H4 (cell line): ENCODE measurements at regions not wholly inside any gene's neighbourhood (a gene's known extent, or its start where the extent isn't known, plus 50 kb on each side); places are given as distances from the start of the nearest gene placed in this dataset.
A peak's percentile ranks its signal among the peaks of the same experiment; 100 is the strongest.
"Not testable (repeated sequence)": the region's sequence is repeated elsewhere in the genome, so short reads cannot be mapped to it uniquely, and the experiment has no call there.

Source experiments
- DNase-seq: peaks from one replicate; pipeline ENCODE4 v3.0.0-alpha.2; 2015; ENCODE audit warnings: low spot score

DNA sequence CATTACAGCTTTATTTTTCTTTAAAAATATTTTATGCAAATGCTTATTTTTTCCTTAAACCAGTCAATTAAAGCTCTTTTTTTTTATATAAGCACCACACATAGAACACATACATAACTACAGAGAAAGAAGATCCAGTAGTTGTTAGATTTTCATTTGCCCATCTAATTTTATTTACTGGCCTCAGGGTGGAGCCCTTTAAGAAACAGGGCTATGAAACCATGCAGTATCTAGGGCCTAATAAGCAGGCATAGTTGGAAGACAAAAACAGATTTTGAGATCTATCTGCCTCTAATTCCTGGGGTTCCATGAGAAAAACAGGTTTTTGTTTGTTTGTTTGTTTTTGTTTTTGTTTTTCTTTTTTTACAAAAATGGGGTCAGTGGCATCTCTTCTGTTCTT is 120.6 kb downstream of the BCHE start:
- DNase-seq = no peak

DNA sequence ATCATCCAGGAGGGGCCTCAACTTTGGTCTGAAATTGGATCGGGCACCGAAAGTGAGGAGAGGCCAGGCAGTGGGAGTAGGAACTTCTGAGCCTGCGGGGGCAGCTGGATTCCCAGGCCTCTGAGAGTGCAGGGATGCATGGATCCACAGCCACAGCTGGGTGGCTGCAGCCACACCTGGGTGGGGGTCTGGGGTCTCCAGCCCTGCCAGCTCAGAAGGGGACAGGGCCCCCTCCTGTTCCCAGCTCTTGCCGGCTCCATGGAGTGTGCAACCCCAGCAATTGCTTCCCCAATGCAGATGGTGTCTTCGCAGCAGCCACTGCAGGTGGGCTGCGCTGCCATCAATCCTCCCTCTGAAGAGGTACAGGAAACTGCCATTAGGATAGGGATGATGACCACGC is 123.7 kb downstream of the BCHE start:
- no peak for DNase-seq

DNA sequence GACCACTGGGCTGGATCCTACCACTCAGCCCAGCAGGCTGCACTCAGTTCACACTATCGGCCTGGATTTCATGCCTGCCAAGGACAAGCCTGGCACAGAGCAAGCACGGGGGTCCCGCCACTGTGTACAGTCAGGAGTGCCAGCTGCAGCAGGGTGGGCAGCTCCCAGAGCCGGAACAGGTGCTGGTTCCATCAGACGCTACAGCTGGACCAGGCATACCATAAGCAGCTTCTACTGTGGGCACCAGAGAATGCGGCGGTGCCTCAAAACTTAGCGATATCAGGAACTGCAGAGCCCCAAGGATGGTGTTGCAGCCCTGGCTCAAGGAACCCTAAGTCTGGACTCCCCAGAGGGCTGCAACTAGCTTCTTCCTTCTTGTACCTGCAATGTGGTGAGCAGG is 124.8 kb downstream of the BCHE start:
- no peak for DNase-seq

DNA sequence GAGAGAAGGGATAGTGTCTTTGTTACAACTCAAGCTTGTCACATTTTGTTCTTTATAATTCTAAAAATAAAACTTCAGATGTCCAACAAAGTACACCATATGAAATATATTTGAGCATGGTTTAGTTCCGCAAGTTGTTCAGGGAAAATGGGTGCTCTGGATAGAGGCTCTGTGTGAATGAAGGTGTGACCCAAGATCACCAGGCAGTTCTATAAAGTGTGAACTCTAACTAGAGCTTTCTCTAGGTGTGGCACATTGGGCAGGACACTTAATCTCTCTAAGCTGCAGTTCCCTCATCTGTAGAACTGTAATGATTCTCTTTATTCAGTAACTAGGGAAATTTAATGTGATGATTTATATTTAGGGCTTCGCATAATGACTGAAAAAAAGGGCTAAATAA is 139.3 kb downstream of the BCHE start:
- DNase-seq = no peak

DNA sequence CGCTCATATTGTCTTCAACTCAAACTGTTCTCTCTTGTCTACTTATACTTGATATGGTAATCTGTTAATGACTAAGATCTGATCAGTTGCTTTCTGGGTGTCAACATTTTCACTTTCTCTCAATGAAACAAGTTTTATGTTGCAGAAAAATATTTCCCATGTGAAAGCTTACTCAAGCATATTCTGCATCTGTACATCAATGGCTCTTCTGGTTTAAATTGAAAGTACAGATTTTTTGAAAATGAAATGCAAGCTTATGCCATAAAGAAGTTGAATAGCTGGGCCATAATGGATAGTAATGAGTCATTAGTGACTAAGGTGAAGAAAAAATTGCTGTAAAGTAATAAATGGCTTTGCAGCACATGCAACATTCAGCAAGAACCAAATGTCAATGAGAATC is 140.7 kb downstream of the BCHE start:
- DNase-seq = no peak

DNA sequence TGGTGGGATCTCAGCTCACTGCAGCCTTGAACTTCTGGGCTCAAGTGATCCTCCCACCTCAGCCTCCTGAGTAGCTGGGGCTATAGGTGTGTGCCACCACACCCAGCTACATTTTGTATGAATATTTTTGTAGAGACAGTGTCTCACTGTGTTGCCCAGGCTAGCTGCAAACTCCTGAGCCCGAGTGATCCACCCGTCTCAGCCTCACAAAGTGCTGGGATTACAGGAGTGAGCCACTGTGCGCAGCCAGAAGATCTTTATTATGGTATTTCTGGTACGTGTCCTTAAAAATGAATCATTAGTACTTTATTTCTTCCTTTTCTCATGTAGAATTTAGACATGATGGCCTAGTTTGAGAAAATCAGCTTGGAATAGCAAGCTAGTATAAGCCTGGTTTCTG is 153.3 kb downstream of the BCHE start:
- DNase-seq = no peak

DNA sequence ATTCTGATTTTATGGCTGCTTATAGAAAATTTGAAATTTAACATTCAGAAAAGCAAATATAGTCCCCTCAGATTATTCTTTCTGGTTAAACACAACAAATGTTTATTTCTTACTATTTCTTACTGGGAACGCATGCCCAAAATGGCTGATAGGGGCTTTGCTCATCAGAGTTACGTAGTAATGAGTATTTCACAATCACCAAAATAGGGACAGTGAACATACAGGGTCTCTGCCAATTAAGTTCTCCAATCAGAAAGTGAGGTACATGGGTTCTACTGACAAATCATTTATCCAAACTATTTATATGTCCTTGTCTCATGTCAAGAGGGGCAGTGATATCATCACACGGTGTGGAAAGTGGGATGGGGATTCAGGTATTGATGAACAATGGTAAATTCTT is 154.5 kb downstream of the BCHE start:
- no peak for DNase-seq

DNA sequence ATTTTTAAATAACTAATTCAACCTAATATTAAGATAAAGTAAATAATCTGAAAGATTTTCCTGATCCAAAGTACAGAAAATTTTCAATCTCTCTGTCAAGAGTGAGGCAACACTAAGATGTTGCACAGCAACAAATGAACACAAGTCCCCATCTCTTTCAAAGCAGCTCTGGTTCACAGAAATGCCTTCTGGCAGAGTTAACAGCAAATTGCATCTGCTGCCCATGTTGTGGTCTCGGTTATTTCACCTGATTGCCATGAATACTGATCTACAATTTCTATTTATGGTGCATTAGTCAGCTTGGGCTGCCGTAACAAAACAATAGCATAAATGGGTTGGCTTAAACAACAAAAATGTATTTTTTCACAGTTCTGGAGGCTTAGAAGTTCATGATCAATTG is 167.3 kb downstream of the BCHE start:
- DNase-seq = peak; percentile 43

DNA sequence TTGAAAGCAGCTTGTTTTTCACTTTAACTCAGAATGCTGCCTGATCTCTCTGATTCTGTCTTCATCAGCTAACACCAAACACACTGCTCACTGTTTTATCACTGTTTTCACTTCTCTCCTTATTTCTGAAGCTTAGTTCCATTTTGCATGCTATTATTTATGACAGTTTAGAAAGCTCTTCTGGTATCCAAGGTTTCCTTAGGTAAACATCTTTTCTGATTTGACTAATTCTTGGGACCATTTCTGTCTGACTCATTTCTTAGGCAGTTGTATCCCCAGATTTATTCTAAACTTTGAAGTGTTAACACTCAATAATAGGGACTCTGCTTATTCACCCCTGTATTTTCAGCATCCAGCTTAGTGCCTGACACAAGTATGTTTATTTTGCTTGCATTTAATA is 167.7 kb downstream of the BCHE start:
- DNase-seq = no peak

DNA sequence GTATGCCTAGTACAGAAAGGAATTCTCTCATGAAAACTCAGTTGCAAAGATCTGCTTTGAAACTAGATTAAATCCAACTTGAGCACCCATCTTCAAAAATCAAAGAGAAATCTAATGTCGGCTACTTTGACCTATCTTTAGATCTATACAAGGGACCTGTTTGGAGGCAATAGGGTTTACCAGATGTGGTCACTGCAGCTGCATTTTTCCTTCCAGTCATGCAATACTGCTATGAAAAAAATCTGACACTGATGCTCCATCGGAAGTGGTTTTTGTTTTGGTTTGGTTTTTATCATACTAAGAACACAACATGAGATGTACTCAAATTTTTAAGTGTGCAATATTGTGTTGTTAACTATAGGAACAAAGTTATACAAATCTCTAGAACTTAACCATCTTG is 169.5 kb downstream of the BCHE start:
- DNase-seq = no peak

DNA sequence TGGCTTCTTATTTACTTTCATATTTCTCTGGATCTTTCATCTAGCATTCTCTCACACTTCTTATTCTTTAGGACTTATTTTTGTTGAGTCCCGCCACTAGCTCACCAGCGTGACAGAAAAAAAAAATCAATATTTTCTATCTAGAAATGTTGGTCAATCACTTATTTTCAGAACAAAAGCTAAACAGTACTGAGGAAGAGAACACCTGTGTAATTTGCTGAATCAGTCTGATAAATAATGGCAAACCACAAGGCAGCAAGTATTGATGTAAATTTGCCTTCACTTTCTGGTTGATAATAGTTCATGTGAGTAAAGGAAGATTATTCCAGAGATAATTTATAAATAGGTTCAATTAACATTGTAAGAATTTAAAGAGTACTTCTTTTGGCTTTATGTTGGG is 179.2 kb downstream of the BCHE start:
- no peak for DNase-seq

DNA sequence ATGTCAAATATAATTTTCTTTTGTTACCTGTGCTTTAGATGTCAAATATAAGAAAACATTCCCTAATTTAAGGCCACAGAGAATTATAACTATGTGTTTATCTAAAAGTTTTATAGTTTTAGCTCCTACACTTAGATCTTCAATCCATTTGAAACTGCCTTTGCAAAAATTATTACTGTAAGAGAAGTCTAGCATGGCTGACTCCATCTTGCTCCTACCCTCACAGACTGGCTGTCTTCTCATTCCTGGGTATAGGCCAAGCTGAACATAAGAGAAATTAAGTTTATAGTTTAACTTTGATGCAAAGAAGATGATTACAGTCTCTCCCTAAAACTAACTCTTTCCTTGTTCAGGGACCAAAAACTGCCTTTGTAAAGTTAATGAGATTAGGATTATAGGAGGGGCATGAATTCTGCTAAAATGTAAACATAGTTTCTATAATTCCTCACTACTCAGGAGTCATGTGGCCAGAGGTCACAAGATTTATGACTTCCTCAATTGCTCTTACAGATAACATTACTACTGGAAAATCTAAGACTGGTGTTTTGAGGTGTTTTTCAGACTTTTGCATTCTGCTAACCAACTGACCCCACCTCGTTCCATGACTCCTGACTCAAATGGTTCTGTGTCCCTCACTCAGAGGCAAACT is 184.0 kb downstream of the BCHE start:
- no peak for DNase-seq

DNA sequence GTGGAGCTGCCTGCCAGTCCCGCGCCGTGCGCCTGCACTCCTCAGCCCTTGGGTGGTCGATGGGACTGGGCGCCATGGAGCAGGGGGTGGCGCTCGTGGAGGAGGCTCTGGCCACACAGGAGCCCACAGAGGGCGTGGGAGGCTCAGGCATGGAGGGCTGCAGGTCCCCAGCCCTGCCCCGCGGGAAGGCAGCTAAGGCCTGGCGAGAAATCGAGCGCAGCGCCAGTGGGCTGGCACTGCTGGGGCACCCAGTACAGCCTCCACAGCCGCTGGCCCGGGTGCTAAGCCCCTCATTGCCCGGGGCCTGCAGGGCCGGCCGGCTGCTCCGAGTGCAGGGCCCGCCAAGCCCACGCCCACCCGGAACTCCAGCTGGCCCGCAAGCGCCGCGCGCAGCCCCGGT is 187.9 kb downstream of the BCHE start:
- not testable (repeated sequence) for DNase-seq

DNA sequence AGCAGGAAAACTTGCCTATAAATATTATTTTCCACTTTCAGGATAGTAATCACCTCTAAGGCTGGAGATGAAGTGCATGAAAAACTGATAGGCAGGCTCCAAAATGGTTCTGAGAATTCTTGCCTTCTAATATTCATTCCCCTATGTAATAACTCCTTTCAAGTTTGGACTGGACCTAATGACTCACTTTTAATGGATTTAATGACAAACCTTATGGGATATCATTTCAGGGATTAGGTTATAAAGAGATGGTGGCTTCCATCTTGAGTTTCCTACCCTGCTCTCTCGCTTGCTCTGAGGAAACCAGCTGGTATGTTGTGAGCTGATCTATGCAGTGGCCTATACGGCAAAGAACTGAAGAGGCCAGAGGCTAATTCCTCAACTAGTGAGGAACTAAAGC is 192.0 kb downstream of the BCHE start:
- DNase-seq = no peak

DNA sequence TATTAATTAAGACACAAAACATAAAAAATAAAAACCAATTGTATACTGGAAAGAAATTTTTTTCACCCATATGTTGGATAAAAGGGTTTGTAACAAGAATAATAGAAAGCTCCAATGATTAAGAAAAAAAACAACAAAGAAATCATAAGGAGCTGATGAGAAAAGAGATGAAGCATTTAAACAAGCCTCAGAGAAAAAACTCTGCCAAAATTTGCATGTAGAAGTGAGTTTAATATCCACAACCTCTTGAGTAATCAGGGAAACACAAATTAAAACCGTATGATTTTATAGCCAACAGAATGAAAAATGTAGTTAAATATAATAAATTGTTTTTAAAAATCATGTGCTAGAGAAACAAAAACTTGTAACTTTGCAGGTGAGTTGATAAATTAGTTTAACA is 192.9 kb downstream of the BCHE start:
- DNase-seq = no peak

DNA sequence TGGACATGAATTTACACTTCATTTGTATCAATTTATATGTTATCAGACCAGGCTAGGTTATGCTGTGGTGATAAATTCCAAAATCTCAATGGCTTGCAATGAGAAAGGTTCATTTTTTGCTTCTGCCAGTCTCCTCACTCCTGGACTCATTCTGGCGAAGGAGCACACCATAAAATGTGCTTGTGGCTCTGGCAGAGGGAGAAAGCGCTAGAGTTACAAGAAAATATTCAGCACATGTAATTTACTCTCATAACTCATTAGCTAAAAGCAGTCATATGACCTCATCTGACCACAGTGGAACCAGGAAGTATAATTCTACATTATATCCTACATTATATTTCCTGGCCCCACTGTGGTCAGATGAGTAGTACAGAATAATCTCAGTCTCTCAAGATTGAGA is 193.8 kb downstream of the BCHE start:
- DNase-seq = peak; percentile 72

DNA sequence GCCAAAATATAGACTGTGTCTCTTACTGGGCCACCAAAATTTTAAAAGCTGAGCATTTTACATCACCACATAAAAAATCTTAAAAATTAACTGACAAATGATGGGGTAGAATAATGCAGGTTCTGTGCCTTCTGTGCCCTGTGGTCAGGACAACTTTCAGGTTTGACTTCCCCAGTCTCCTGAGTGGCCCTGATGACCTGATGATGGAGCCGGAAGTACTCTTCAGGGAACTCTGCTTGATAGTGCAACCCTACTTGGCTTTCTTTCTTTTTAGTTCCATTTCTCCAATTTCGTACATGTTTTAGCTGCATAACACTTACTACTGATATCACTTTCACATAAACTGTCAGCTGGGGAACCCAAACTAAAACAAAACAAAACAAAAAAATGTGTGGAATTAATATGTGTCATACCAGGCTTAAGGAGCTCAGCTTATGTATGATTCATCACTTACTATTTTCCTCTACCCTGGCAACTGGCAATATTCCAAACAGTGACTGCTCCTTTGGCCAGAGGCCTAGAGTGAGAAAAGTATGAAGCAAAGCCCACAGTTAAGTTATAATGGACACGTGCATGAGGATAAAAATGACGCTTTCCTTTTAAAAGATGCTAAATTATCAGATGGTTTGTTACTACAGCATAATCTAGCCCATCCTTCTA is 194.3 kb downstream of the BCHE start:
- peak; percentile 96 for DNase-seq

DNA sequence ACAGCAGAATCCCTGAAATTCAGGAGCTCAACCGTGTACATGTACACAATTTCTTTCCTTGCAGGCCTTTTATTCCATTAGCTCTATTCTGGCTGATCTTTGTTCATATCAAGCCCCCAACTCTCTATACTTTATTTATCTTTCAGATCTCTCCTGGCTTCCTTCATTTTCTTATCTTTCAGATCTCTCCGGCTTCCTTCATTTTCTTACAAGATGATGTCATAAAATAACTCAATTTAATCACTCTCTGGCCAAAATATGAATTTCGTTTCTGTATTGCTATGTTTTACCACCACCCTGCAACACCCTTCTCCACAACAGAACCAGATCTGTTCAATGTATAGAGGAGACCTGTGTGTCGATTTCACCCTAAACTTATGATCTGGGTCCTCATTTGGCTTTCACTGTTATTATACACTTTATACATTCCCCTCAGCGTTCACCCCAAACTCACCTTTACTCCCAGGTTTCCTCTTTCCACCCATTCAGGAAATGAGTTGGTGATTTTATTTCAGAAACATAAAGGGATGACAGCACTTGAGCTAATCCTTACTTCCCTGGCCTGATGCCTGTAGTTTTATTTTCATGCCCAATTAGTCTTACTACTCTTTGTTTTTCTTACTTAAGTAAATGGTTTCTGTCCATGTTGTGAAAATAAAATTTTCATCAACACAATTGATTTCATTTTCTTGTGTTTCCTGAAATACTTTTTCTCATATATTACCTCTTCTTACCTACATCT is 195.5 kb downstream of the BCHE start:
- DNase-seq = no peak

DNA sequence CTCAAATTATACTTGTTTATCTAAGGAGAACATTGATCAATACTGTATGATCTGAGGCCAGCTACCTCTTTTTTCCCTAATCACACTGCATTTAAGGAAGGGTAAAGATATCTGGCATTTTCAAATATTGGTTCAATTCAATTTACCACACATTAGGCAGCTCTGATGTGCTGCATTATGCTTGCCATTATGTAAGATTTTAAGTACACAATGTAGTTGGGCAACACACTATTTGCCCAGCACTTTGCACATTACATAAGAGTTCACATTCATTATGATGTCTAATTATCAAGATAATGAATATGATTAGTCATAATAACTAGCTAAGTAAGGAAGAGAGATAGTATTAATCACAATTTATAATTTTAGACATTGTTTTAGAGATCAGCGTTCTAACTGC is 196.3 kb downstream of the BCHE start:
- DNase-seq = no peak

DNA sequence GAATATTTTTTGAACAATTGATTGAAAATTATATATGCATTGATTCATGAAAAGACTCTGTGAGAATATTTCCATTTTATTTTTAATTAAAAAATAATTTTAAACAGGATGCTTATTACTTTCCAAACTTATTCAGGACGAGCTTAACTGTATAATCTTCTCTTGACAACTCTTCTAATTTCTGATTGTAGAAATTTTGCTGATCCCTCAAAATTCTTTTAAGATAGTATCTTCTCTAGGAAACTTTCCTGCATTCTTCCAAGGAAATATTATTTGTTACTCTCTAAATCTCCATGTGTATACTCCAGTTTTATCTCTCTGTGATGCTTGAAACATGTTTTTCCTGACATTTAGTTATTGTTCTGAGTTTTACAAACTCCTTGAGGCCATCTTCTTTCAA is 197.2 kb downstream of the BCHE start:
- DNase-seq = no peak

DNA sequence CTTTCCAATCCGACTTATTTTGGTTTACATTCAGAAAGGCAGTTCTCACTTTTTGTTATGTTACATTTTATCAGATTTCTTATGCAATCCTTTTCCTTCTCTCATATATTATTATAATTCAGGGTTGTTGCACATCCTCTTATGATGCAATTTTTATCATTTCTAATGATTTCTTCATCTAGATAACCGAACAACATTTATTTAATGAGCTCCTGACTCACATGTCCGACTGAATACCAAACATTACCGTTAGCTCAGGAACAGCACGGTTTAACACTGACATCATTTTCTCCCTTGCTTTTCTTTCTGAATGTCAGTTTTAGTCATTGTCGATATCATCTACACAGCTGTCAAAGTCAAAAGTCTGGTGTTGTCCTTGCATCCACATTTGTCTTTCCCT is 199.2 kb downstream of the BCHE start:
- DNase-seq = no peak

DNA sequence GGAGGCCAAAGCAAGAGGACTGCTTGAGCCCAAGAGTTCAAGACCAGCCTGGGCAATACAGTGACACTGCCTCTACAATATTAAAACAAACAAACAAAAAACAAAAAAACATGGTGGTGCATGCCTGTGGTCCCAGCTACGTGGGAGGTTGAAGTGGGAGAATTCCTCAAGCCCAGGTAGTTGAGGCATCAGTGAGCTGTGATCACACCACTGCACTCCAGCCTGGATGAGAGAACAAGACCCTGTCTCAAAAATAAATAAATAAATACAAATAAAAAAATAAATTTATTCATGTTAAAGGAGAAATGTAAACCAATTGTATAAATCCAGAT is 200.6 kb downstream of the BCHE start:
- no peak for DNase-seq
